DND-41 (cell line): ENCODE measurements at regions not wholly inside any gene's neighbourhood (a gene's known extent, or its start where the extent isn't known, plus 50 kb on each side); places are given as distances from the start of the nearest gene placed in this dataset.

ENCODE experiments used
- ATAC-seq: fragments of 200-7000 bp; cut with Tn5 transposase; 3 replicates; pipeline ENCODE4 v1.9.1; 2021; ENCODE audit warnings: low read depth; ENCODE audit not compliant: insufficient read depth
- DNase-seq: peaks from one replicate; pipeline ENCODE4 v3.0.0-alpha.2; 2020
- H2AFZ ChIP-seq: 2 replicates; pipeline ENCODE4 v1.6.0; 2012; ENCODE audit warnings: low read depth, low read length
- H3K27ac ChIP-seq: 2 replicates; pipeline ENCODE4 v1.5.1; 2012; ENCODE audit warnings: low read length, inconsistent platforms
- H3K27me3 ChIP-seq: fragments of 200-600 bp; sonication (generic); 2 replicates; pipeline ENCODE4 v1.6.0; 2012; ENCODE audit warnings: low read length, mild to moderate bottlenecking, inconsistent platforms; ENCODE audit not compliant: insufficient read depth, poor library complexity
- H3K36me3 ChIP-seq: 2 replicates; pipeline ENCODE4 v1.5.1; 2012; ENCODE audit warnings: low read length, inconsistent platforms; ENCODE audit not compliant: insufficient read depth
- H3K4me1 ChIP-seq: 2 replicates; pipeline ENCODE4 v1.5.1; 2012; ENCODE audit warnings: mild to moderate bottlenecking, low read length; ENCODE audit not compliant: insufficient read depth
- H3K4me2 ChIP-seq: 2 replicates; pipeline ENCODE4 v1.6.0; 2012; ENCODE audit warnings: mild to moderate bottlenecking, moderate library complexity, low read length, inconsistent platforms; ENCODE audit not compliant: insufficient read depth
- H3K4me3 ChIP-seq, 2 experiments: fragments of 200-600 bp in 1 of 2; shearing (Covaris generic) in 1 of 2; 2 replicates each; pipeline ENCODE4 v1.5.1; 2012 to 2016; ENCODE audit warnings: inconsistent platforms in 2 of 2, low read length in 2 of 2, mild to moderate bottlenecking in 2 of 2, low read depth in 1 of 2, moderate library complexity in 1 of 2
- H3K79me2 ChIP-seq: 2 replicates; pipeline ENCODE4 v1.6.0; 2012; ENCODE audit warnings: low read length, inconsistent platforms; ENCODE audit not compliant: insufficient read depth
- H3K9ac ChIP-seq: 2 replicates; pipeline ENCODE4 v1.6.0; 2012; ENCODE audit warnings: low read depth, mild to moderate bottlenecking, inconsistent platforms, low read length, moderate library complexity
- H3K9me3 ChIP-seq: 2 replicates; pipeline ENCODE4 v1.5.1; 2012; ENCODE audit warnings: low read length, moderate library complexity, mild to moderate bottlenecking, inconsistent platforms; ENCODE audit not compliant: insufficient read depth, severe bottlenecking
- H4K20me1 ChIP-seq: 2 replicates; pipeline ENCODE4 v1.6.0; 2012; ENCODE audit warnings: low read length; ENCODE audit not compliant: insufficient read depth
- EZH2 ChIP-seq: IDR thresholded peaks from 3 replicates; pipeline ENCODE4 v1.6.1; 2012; ENCODE audit warnings: borderline replicate concordance, low read depth, mild to moderate bottlenecking, moderate library complexity, low read length, inconsistent platforms; ENCODE audit not compliant: severe bottlenecking
- TF ChIP-seq, protein P1 (sequence below): IDR thresholded peaks from 2 replicates; pipeline ENCODE4 v1.5.1; 2012; ENCODE audit warnings: borderline replicate concordance, low read length, moderate library complexity, mild to moderate bottlenecking; ENCODE audit not compliant: poor library complexity, severe bottlenecking; ENCODE audit errors: extremely low read depth

DNA sequence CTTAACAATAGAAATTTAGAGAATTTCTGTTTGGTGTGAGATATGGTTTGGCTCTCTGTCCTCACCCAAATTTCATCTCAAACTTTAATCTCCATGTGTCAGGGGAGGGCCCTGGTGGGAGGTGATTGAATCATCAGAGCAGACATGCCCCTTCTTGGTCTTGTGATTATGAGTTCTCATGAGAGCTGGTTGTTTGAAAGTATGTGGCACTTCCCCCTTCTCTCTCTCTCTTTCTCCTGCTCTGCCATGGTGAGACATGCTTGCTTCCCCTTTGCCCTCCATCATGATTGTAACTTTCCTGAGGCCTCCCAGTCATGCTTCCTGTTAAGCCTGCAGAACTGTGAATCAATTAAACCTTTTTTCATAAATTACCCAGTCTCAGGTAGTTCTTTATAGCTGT, 524.7 kb upstream of the ACVR2A start:
- DNase-seq (no peak), ATAC-seq (no peak)
- Histone ChIP-seq H3K27me3 (no peaks in the 10 kb centered on the region), H3K9me3 (peaks cover 41% of the 10 kb centered on the region), H3K4me1 (no peaks in the 10 kb centered on the region), H3K36me3 (no peaks in the 10 kb centered on the region), H3K27ac (no peak overlapping the region), H4K20me1 (no peaks in the 10 kb centered on the region), H3K79me2 (no peaks in the 10 kb centered on the region), H3K9ac (no peak overlapping the region), H2AFZ (no peak overlapping the region), H3K4me2 (no peak overlapping the region), H3K4me3 (no peak overlapping the region)
- no peak for TF ChIP-seq EZH2
- TF ChIP-seq, protein P1, sequence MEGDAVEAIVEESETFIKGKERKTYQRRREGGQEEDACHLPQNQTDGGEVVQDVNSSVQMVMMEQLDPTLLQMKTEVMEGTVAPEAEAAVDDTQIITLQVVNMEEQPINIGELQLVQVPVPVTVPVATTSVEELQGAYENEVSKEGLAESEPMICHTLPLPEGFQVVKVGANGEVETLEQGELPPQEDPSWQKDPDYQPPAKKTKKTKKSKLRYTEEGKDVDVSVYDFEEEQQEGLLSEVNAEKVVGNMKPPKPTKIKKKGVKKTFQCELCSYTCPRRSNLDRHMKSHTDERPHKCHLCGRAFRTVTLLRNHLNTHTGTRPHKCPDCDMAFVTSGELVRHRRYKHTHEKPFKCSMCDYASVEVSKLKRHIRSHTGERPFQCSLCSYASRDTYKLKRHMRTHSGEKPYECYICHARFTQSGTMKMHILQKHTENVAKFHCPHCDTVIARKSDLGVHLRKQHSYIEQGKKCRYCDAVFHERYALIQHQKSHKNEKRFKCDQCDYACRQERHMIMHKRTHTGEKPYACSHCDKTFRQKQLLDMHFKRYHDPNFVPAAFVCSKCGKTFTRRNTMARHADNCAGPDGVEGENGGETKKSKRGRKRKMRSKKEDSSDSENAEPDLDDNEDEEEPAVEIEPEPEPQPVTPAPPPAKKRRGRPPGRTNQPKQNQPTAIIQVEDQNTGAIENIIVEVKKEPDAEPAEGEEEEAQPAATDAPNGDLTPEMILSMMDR = no peak

DNA sequence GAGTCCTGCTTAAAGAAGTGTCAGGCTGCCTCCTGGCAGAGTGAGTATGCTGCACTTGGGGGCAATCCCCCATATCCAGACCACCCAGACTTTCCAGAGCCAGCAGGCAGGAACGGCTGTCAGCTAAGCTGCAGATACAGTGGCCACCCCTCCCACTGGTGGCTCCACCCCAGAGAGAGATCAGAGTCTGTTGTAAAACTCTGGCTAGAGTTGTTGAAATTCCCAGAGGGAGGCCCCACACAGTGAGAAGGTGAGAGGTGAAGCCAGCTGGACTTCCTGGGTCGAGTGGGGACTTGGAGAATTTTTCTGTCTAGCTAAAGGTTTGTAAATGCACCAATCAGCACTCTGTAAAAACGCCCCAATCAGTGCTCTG, 533.8 kb upstream of the ACVR2A start:
- H3K79me2 ChIP-seq = no peaks in the 10 kb centered on the region

DNA sequence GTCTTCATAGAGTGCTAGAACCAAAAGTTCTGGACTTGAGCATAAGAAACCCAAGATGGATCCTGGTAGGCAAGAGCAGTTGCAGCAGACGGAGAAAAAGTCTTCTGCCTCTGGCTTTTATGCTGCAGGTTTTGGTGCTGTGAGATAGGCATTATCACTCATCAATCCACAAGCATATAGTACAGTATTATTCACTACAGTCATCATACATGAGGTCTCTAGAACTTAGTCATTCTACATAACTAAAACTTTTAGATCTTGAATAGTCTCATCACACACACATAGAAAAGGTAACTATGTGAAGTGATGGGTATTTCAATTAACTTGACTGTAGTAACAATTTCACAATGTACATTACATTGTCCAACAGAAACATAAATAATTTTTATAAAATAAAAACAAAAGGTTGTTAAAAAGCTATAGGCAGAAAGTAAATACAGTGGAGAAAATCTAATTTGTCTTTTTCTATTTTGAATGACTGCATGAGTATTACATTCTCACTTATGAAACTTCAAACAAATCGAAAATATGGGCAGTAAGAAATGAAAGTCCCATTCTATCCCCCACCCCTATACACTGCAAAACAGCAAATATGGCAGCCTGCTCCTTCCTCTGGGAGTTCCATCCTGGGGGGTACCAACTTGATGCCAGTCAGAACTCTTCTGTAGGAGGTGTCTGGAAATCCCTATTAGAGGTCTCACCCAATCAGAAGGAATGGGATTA, 534.3 kb upstream of the ACVR2A start:
- Histone ChIP-seq H4K20me1 (no peaks in the 10 kb centered on the region), H3K9me3 (no peaks in the 10 kb centered on the region), H3K27me3 (no peaks in the 10 kb centered on the region), H2AFZ (no peak overlapping the region; the same call in 1 of the 2 replicates), H3K79me2 (no peaks in the 10 kb centered on the region), H3K27ac (no peak overlapping the region), H3K4me3 (no peak overlapping the region), H3K4me1 (no peaks in the 10 kb centered on the region), H3K36me3 (no peaks in the 10 kb centered on the region), H3K4me2 (no peak overlapping the region), H3K9ac (no peak overlapping the region)
- DNase-seq (no peak), ATAC-seq (no peak)
- TF ChIP-seq EZH2 = no peak
- TF ChIP-seq, protein P1 = no peak

More for the DNA sequence above, 533.8 kb upstream of the ACVR2A start:
- Histone ChIP-seq H3K27ac (no peak overlapping the region), H3K9me3 (no peaks in the 10 kb centered on the region), H3K4me1 (no peaks in the 10 kb centered on the region), H3K36me3 (no peaks in the 10 kb centered on the region), H2AFZ (no peak overlapping the region), H3K9ac (no peak overlapping the region), H3K4me3 (no peak overlapping the region), H4K20me1 (no peaks in the 10 kb centered on the region), H3K4me2 (no peak overlapping the region), H3K27me3 (no peaks in the 10 kb centered on the region)
- ATAC-seq (no peak), DNase-seq (no peak)
- TF ChIP-seq, protein P1 = no peak
- no peak for TF ChIP-seq EZH2

DNA sequence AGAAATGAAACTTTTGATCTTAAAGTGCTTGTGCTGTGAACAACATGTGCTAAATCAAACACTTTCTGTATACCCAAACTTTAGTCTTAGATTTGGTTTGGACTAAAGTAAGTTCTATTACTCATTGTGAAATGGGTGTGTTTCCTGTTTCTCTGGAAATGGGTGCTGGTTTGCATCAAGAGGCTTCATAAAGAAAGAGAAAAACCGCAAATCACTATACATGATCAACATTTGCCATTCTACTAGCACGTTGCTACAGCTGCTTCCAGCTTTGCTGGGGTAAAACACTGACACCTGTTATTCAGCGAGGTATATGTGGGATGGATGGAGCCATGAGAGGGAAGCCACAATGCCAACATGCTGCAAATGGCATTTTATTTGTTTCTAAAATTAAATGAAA, 547.0 kb upstream of the ACVR2A start:
- H4K20me1 ChIP-seq = no peaks in the 10 kb centered on the region
- peak overlapping the region; percentile 79 for H3K27ac ChIP-seq
- H3K79me2 ChIP-seq = no peaks in the 10 kb centered on the region
- no peak for TF ChIP-seq EZH2
- TF ChIP-seq, protein P1 = no peak
- peak; percentile 80 for DNase-seq
- H3K4me3 ChIP-seq = peak overlapping the region in 1 of 2 experiments; percentile 7; a peak in 1 of 4 replicates
- 0 out of 2 replicates have a peak overlapping the region, but pooled peaks have one; percentile 2 for H3K9ac ChIP-seq
- H3K4me1 ChIP-seq = peaks cover 51% of the 10 kb centered on the region
- H3K9me3 ChIP-seq = no peaks in the 10 kb centered on the region
- H3K4me2 ChIP-seq = peak overlapping the region; percentile 45
- H3K27me3 ChIP-seq = no peaks in the 10 kb centered on the region
- peak; percentile 96 for ATAC-seq
- no peak overlapping the region for H2AFZ ChIP-seq
- H3K36me3 ChIP-seq = no peaks in the 10 kb centered on the region
